GM12878 (cell line): ENCODE measurements at regions not wholly inside any gene's neighbourhood (a gene's known extent, or its start where the extent isn't known, plus 50 kb on each side); places are given as distances from the start of the nearest gene placed in this dataset.

Experiments
- ATAC-seq: fragments of 200-7000 bp; cut with Tn5 transposase; 3 replicates; pipeline ENCODE4 v1.9.1; 2020; ENCODE audit warnings: mild to moderate bottlenecking, moderate library complexity
- BruUV-seq: library from RNA; stranded (reverse); fragments of 400-500 nt; replicated peaks from 2 replicates; lab custom pipeline; 2021; lab: Mats Ljungman, UMichigan
- CTCF ChIA-PET: fragments of 300-600 bp; sonication (Branson Sonifier 250); formaldehyde crosslinking; extraction: SDS; loops from one replicate; lab custom pipeline; 2021; ENCODE audit warnings: inconsistent platforms; lab: Yijun Ruan, JAX
- POLR2A ChIA-PET: fragments of 350-600 bp; formaldehyde crosslinking; extraction: SDS; loops from one replicate; lab custom pipeline; 2021; ENCODE audit warnings: inconsistent platforms; lab: Charles Lee
- RAD21 ChIA-PET: fragments of 300-600 bp; sonication (Branson Sonifier 250); formaldehyde crosslinking; loops from one replicate; lab custom pipeline; 2023; ENCODE audit warnings: antibody characterized with exemption; ENCODE audit not compliant: unreplicated experiment; lab: Charles Lee
- SMC1A ChIA-PET: fragments of 300-600 bp; sonication (Branson Sonifier 250); formaldehyde crosslinking; loops from one replicate; lab custom pipeline; 2023; ENCODE audit not compliant: unreplicated experiment, uncharacterized antibody; lab: Charles Lee
- DNase-seq: peaks from one replicate; pipeline ENCODE4 v3.0.0-alpha.2; 2011; ENCODE audit warnings: low read depth, low spot score
- FAIRE-seq: peaks from 3 replicates; lab custom pipeline; 2011; peaks lifted over from hg19 to GRCh38; lab: Jason Lieb, UNC
- H2AFZ ChIP-seq: 2 replicates; pipeline ENCODE4 v1.6.0; 2011; ENCODE audit warnings: low read depth, low read length, control low read depth; ENCODE audit not compliant: control insufficient read depth
- H3K27ac ChIP-seq: 2 replicates; pipeline ENCODE4 v1.5.1; 2011; ENCODE audit warnings: control low read depth; ENCODE audit not compliant: control insufficient read depth, insufficient read depth
- H3K27me3 ChIP-seq, 2 experiments: replicated peaks in 1 of 2; 2 replicates each; pipeline versions ENCODE4 v1.6.0 to v1.6.1; 2011; ENCODE audit warnings: low read length in 1 of 2; ENCODE audit not compliant: control insufficient read depth in 2 of 2, insufficient read depth in 2 of 2
- H3K36me3 ChIP-seq, 2 experiments: 2 replicates each; pipeline ENCODE4 v1.5.1; 2011; ENCODE audit warnings: low read length in 1 of 2; ENCODE audit not compliant: control insufficient read depth in 2 of 2, insufficient read depth in 2 of 2
- H3K4me1 ChIP-seq: 2 replicates; pipeline ENCODE4 v1.6.1; 2011; ENCODE audit warnings: mild to moderate bottlenecking, low read length, moderate library complexity, mixed read lengths; ENCODE audit not compliant: control insufficient read depth, insufficient read depth
- H3K4me2 ChIP-seq: 2 replicates; pipeline ENCODE4 v1.6.0; 2011; ENCODE audit warnings: control low read depth; ENCODE audit not compliant: control insufficient read depth, insufficient read depth
- H3K4me3 ChIP-seq: fragments of 200-600 bp; sonication (generic); 2 replicates; pipeline ENCODE4 v1.5.1; 2016
- H3K79me2 ChIP-seq: 2 replicates; pipeline ENCODE4 v1.6.0; 2011; ENCODE audit warnings: low read length; ENCODE audit not compliant: control insufficient read depth, insufficient read depth
- H3K9ac ChIP-seq: 2 replicates; pipeline ENCODE4 v1.8.0; 2011; ENCODE audit warnings: low read length, control low read depth, mixed read lengths; ENCODE audit not compliant: control insufficient read depth, insufficient read depth
- H3K9me3 ChIP-seq: replicated peaks from 3 replicates; pipeline ENCODE4 v1.5.1; 2011; ENCODE audit warnings: mild to moderate bottlenecking, low read length; ENCODE audit not compliant: control insufficient read depth, insufficient read depth
- H4K20me1 ChIP-seq: 2 replicates; pipeline ENCODE4 v1.6.0; 2011; ENCODE audit not compliant: control insufficient read depth, insufficient read depth
- BMI1 ChIP-seq: fragments of 450-650 bp; IDR thresholded peaks from 2 replicates; pipeline ENCODE4 v1.6.1; 2016; ENCODE audit warnings: mild to moderate bottlenecking, moderate library complexity, borderline replicate concordance
- ETV6 ChIP-seq, 2 experiments: fragments of 450-650 bp in 1 of 2; IDR thresholded peaks in 1 of 2; conservative IDR thresholded peaks in 1 of 2; 2 replicates each; pipeline ENCODE4 v1.6.1; 2014; ENCODE audit warnings: antibody characterized with exemption in 1 of 2, borderline replicate concordance in 1 of 2, low read depth in 1 of 2, mild to moderate bottlenecking in 1 of 2, moderate library complexity in 1 of 2
- JUNB ChIP-seq: IDR thresholded peaks from 2 replicates; pipeline ENCODE4 v1.6.1; 2016; ENCODE audit warnings: antibody characterized with exemption, mild to moderate bottlenecking
- KAT2A ChIP-seq: conservative IDR thresholded peaks from 2 replicates; pipeline ENCODE4 v1.6.1; 2011; ENCODE audit warnings: low read depth, low read length; ENCODE audit not compliant: control insufficient read depth
- NFIC ChIP-seq: IDR thresholded peaks from 2 replicates; pipeline ENCODE4 v1.6.1; 2012; ENCODE audit warnings: low read depth, mild to moderate bottlenecking, inconsistent platforms, low read length, moderate library complexity
- SMARCA5 ChIP-seq: fragments of 450-650 bp; IDR thresholded peaks from 2 replicates; pipeline ENCODE4 v1.6.1; 2017; ENCODE audit warnings: mild to moderate bottlenecking
- TARDBP ChIP-seq: IDR thresholded peaks from 2 replicates; pipeline ENCODE4 v1.6.1; 2016; ENCODE audit warnings: borderline replicate concordance
- ZBTB40 ChIP-seq: fragments of 450-650 bp; IDR thresholded peaks from 2 replicates; pipeline ENCODE4 v1.6.1; 2016; ENCODE audit warnings: mild to moderate bottlenecking, moderate library complexity, borderline replicate concordance
- WGBS: methylation state at CpG from one replicate; pipeline ENCODE4 v1.1.6; 2016; ENCODE audit warnings: low lambda C conversion rate; ENCODE audit not compliant: insufficient replicate concordance, insufficient coverage; ENCODE audit errors: missing lambda C conversion rate; 5-methylcytosine and 5-hydroxymethylcytosine counted together
- in situ Hi-C: fragments of 300-500 bp; cut with MboI; formaldehyde crosslinking; loops from 9 replicates; pipeline ENCODE4 v1.14.3; 2018; ENCODE audit warnings: mixed read lengths
- intact Hi-C: fragments of 100-400 bp; cut with micrococcal nuclease; formaldehyde crosslinking; loops from one replicate; pipeline ENCODE4 v1.14.2; 2022; ENCODE audit not compliant: unreplicated experiment
- TF ChIP-seq, protein P1 (sequence below): fragments of 450-650 bp; IDR thresholded peaks from 2 replicates; pipeline ENCODE4 v1.6.1; 2017; ENCODE audit warnings: mild to moderate bottlenecking, low read depth, inconsistent platforms; ENCODE audit not compliant: poor library complexity, severe bottlenecking
- TF ChIP-seq, protein P2 (sequence below): IDR thresholded peaks from 2 replicates; pipeline ENCODE4 v1.6.1; 2011; ENCODE audit warnings: low read depth, low read length, improper control_type of control experiment, borderline replicate concordance

GRCh38 chr7:8831376-8831775, 398.0 kb downstream of the NXPH1 start:
- TF ChIP-seq, protein P1, sequence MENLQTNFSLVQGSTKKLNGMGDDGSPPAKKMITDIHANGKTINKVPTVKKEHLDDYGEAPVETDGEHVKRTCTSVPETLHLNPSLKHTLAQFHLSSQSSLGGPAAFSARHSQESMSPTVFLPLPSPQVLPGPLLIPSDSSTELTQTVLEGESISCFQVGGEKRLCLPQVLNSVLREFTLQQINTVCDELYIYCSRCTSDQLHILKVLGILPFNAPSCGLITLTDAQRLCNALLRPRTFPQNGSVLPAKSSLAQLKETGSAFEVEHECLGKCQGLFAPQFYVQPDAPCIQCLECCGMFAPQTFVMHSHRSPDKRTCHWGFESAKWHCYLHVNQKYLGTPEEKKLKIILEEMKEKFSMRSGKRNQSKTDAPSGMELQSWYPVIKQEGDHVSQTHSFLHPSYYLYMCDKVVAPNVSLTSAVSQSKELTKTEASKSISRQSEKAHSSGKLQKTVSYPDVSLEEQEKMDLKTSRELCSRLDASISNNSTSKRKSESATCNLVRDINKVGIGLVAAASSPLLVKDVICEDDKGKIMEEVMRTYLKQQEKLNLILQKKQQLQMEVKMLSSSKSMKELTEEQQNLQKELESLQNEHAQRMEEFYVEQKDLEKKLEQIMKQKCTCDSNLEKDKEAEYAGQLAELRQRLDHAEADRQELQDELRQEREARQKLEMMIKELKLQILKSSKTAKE: no peak
- TF ChIP-seq NFIC (no peak), ETV6 (conservative IDR thresholded peaks at IDR 0.05 in 1 of 2, IDR thresholded peaks at IDR 0.05 in 1 of 2; ENCODE audit: borderline replicate concordance in 1 of 2, low read depth in 1 of 2) (no peak), SMARCA5 (no peak), BMI1 (no peak), ZBTB40 (no peak), KAT2A (no peak), JUNB (no peak), TARDBP (no peak)
- TF ChIP-seq, protein P2, sequence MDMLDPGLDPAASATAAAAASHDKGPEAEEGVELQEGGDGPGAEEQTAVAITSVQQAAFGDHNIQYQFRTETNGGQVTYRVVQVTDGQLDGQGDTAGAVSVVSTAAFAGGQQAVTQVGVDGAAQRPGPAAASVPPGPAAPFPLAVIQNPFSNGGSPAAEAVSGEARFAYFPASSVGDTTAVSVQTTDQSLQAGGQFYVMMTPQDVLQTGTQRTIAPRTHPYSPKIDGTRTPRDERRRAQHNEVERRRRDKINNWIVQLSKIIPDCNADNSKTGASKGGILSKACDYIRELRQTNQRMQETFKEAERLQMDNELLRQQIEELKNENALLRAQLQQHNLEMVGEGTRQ: no peak
- ATAC-seq: no peak

More at GRCh38 chr7:8831376-8831775, 398.0 kb downstream of the NXPH1 start:
- FAIRE-seq (no peak), DNase-seq (no peak)
- ChIA-PET POLR2A (no interaction called here), RAD21 (no interaction called here), CTCF (interaction anchor here (0.7 kb wide), 1 partner anchor 399 kb away, joined by 3 read pairs; no protein-coding TSS in a partner anchor), SMC1A (no interaction called here)
- no peaks in the 10 kb centered on the region for H3K27me3 ChIP-seq
- in situ Hi-C loops: no loop called here
- no peaks in the 10 kb centered on the region for H4K20me1 ChIP-seq
- BruUV-seq: no TSS peak
- no peak overlapping the region for H3K4me3 ChIP-seq
- no peaks in the 10 kb centered on the region for H3K36me3 ChIP-seq
- no peaks in the 10 kb centered on the region for H3K9me3 ChIP-seq
- H3K4me2 ChIP-seq: no peak overlapping the region
- no peak overlapping the region for H3K9ac ChIP-seq
- intact Hi-C loops: no loop called here
- H3K27ac ChIP-seq: no peak overlapping the region
- under 1% methylated on average over 4 of the region's 4 CpGs for WGBS
- H2AFZ ChIP-seq: no peak overlapping the region
- no peaks in the 10 kb centered on the region for H3K79me2 ChIP-seq
- no peaks in the 10 kb centered on the region for H3K4me1 ChIP-seq
